Neural cell (in vitro differentiated cells): ENCODE measurements at regions not wholly inside any gene's neighbourhood (a gene's known extent, or its start where the extent isn't known, plus 50 kb on each side); places are given as distances from the start of the nearest gene placed in this dataset.

Experiments used
- H2AFZ ChIP-seq: fragments of 200-600, 300-800 bp; sonication (generic), shearing (Covaris generic); 2 replicates; pipeline ENCODE4 v1.6.0; 2014; ENCODE audit warnings: low read depth, mild to moderate bottlenecking, antibody characterized with exemption, low read length, moderate library complexity
- H3F3A ChIP-seq: fragments of 200-600 bp; shearing (Covaris generic); 2 replicates; pipeline ENCODE4 v1.6.1; 2016; ENCODE audit warnings: mild to moderate bottlenecking, moderate library complexity, mixed read lengths, antibody characterized with exemption, low read length; ENCODE audit not compliant: insufficient read depth, poor library complexity, severe bottlenecking
- H3K27ac ChIP-seq: fragments of 200-600, 300-800 bp; sonication (generic), shearing (Covaris generic); 2 replicates; pipeline ENCODE4 v1.5.1; 2014; ENCODE audit warnings: mild to moderate bottlenecking, low read length, moderate library complexity
- H3K27me3 ChIP-seq: fragments of 300-800, 200-600 bp; sonication (generic), shearing (Covaris generic); 2 replicates; pipeline ENCODE4 v1.6.0; 2014; ENCODE audit warnings: mild to moderate bottlenecking, low read depth, low read length, moderate library complexity; ENCODE audit not compliant: insufficient read depth
- H3K36me3 ChIP-seq: fragments of 300-800, 200-600 bp; sonication (generic), shearing (Covaris generic); 2 replicates; pipeline ENCODE4 v1.5.1; 2014; ENCODE audit warnings: mild to moderate bottlenecking, antibody characterized with exemption, low read length, moderate library complexity; ENCODE audit not compliant: insufficient read depth
- H3K4me2 ChIP-seq: fragments of 300-800, 200-600 bp; sonication (generic), shearing (Covaris generic); 2 replicates; pipeline ENCODE4 v1.6.0; 2014; ENCODE audit warnings: mild to moderate bottlenecking, low read length
- H3K4me3 ChIP-seq: fragments of 300-800, 200-600 bp; sonication (generic), shearing (Covaris generic); 2 replicates; pipeline ENCODE4 v1.5.1; 2014; ENCODE audit warnings: mild to moderate bottlenecking, low read length, moderate library complexity
- H3K79me2 ChIP-seq: fragments of 200-600 bp; shearing (Covaris generic); replicated peaks from 2 replicates; pipeline ENCODE4 v1.6.0; 2014; ENCODE audit warnings: mild to moderate bottlenecking, low read length, moderate library complexity; ENCODE audit not compliant: insufficient read depth
- H3K9ac ChIP-seq: fragments of 300-800, 200-600 bp; sonication (generic), shearing (Covaris generic); 2 replicates; pipeline ENCODE4 v1.6.1; 2016; ENCODE audit warnings: mild to moderate bottlenecking, low read length, mixed read lengths
- H3K9me2 ChIP-seq: fragments of 200-600 bp; shearing (Covaris generic); 2 replicates; pipeline ENCODE4 v1.6.1; 2016; ENCODE audit warnings: mild to moderate bottlenecking, low read length, mixed read lengths; ENCODE audit not compliant: insufficient read depth
- H3K9me3 ChIP-seq: fragments of 200-600, 300-800 bp; sonication (generic), shearing (Covaris generic); 2 replicates; pipeline ENCODE4 v1.6.1; 2016; ENCODE audit warnings: mild to moderate bottlenecking, mixed run types, low read length, moderate library complexity, mixed read lengths
- H4K20me1 ChIP-seq: fragments of 200-600 bp; shearing (Covaris generic); 2 replicates; pipeline ENCODE4 v1.6.1; 2016; ENCODE audit warnings: mild to moderate bottlenecking, mixed run types; ENCODE audit not compliant: insufficient read depth
- EP300 ChIP-seq: fragments of 450-650 bp; conservative IDR thresholded peaks from 2 replicates; pipeline ENCODE4 v1.6.1; 2014; ENCODE audit warnings: antibody characterized with exemption, mild to moderate bottlenecking, moderate library complexity; ENCODE audit not compliant: poor library complexity, severe bottlenecking
- EZH2 ChIP-seq: fragments of 200-600, 300-800 bp; shearing (Covaris generic), sonication (generic); IDR thresholded peaks from 2 replicates; pipeline ENCODE4 v1.6.1; 2014; ENCODE audit warnings: antibody characterized with exemption, low read length, borderline replicate concordance, mild to moderate bottlenecking; ENCODE audit not compliant: insufficient read depth, poor library complexity, severe bottlenecking
- MXI1 ChIP-seq: fragments of 450-650 bp; conservative IDR thresholded peaks from 2 replicates; pipeline ENCODE4 v1.6.1; 2014; ENCODE audit warnings: antibody characterized with exemption, mild to moderate bottlenecking; ENCODE audit not compliant: poor library complexity, severe bottlenecking
- POLR2AphosphoS5 ChIP-seq: IDR thresholded peaks from 2 replicates; pipeline ENCODE4 v1.6.1; 2012
- RAD21 ChIP-seq: fragments of 450-650 bp; conservative IDR thresholded peaks from 2 replicates; pipeline ENCODE4 v1.6.1; 2014; ENCODE audit warnings: antibody characterized with exemption, mild to moderate bottlenecking, moderate library complexity
- SMC3 ChIP-seq: fragments of 450-650 bp; conservative IDR thresholded peaks from 2 replicates; pipeline ENCODE4 v1.6.1; 2014; ENCODE audit warnings: antibody characterized with exemption, mild to moderate bottlenecking, moderate library complexity; ENCODE audit not compliant: poor library complexity
- TAF1 ChIP-seq: IDR thresholded peaks from 2 replicates; pipeline ENCODE4 v1.6.1; 2012; ENCODE audit warnings: low read depth
- TF ChIP-seq, protein P1 (sequence below): IDR thresholded peaks from 2 replicates; pipeline ENCODE4 v1.6.1; 2012; ENCODE audit warnings: borderline replicate concordance
- TF ChIP-seq, protein P2 (sequence below): fragments of 450-650 bp; IDR thresholded peaks from 2 replicates; pipeline ENCODE4 v1.5.1; 2014; ENCODE audit warnings: antibody characterized with exemption, mild to moderate bottlenecking, moderate library complexity; ENCODE audit not compliant: poor library complexity, severe bottlenecking

DNA sequence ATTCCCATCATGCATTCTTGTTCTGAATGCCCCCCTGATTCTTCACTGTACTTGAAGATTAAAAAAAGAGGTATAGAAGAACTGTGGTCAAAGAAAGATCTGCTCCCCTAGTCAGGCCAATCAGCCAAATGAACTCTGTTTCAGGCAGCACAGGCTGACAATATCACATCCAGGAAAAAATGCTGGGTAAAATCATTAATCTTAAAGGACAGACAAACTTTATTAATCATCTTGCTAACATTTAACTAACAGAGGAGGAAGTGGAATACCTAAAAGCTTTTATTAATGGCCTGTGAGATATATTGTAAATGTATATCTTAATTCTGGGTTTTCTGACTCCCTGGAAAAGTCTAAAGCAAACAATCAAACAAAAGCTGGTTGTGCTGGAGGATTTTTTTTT lies 660.5 kb upstream of the PRMT6 start:
- H2AFZ ChIP-seq: no peak overlapping the region
- H3K4me2 ChIP-seq: no peak overlapping the region
- H3K36me3 ChIP-seq: no peaks in the 10 kb centered on the region
- H3K9ac ChIP-seq: no peak overlapping the region
- no peak overlapping the region for H3K27ac ChIP-seq
- TF ChIP-seq SMC3 (no peak), POLR2AphosphoS5 (no peak), EZH2 (no peak), EP300 (no peak), RAD21 (no peak), TAF1 (no peak), MXI1 (no peak)
- TF ChIP-seq, protein P1, sequence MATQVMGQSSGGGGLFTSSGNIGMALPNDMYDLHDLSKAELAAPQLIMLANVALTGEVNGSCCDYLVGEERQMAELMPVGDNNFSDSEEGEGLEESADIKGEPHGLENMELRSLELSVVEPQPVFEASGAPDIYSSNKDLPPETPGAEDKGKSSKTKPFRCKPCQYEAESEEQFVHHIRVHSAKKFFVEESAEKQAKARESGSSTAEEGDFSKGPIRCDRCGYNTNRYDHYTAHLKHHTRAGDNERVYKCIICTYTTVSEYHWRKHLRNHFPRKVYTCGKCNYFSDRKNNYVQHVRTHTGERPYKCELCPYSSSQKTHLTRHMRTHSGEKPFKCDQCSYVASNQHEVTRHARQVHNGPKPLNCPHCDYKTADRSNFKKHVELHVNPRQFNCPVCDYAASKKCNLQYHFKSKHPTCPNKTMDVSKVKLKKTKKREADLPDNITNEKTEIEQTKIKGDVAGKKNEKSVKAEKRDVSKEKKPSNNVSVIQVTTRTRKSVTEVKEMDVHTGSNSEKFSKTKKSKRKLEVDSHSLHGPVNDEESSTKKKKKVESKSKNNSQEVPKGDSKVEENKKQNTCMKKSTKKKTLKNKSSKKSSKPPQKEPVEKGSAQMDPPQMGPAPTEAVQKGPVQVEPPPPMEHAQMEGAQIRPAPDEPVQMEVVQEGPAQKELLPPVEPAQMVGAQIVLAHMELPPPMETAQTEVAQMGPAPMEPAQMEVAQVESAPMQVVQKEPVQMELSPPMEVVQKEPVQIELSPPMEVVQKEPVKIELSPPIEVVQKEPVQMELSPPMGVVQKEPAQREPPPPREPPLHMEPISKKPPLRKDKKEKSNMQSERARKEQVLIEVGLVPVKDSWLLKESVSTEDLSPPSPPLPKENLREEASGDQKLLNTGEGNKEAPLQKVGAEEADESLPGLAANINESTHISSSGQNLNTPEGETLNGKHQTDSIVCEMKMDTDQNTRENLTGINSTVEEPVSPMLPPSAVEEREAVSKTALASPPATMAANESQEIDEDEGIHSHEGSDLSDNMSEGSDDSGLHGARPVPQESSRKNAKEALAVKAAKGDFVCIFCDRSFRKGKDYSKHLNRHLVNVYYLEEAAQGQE: no peak
- TF ChIP-seq, protein P2, sequence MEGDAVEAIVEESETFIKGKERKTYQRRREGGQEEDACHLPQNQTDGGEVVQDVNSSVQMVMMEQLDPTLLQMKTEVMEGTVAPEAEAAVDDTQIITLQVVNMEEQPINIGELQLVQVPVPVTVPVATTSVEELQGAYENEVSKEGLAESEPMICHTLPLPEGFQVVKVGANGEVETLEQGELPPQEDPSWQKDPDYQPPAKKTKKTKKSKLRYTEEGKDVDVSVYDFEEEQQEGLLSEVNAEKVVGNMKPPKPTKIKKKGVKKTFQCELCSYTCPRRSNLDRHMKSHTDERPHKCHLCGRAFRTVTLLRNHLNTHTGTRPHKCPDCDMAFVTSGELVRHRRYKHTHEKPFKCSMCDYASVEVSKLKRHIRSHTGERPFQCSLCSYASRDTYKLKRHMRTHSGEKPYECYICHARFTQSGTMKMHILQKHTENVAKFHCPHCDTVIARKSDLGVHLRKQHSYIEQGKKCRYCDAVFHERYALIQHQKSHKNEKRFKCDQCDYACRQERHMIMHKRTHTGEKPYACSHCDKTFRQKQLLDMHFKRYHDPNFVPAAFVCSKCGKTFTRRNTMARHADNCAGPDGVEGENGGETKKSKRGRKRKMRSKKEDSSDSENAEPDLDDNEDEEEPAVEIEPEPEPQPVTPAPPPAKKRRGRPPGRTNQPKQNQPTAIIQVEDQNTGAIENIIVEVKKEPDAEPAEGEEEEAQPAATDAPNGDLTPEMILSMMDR: no peak
- no peaks in the 10 kb centered on the region for H3K9me2 ChIP-seq
- no peaks in the 10 kb centered on the region for H3K9me3 ChIP-seq
- no peaks in the 10 kb centered on the region for H3F3A ChIP-seq
- no peaks in the 10 kb centered on the region for H4K20me1 ChIP-seq
- H3K27me3 ChIP-seq: no peaks in the 10 kb centered on the region
- no peaks in the 10 kb centered on the region for H3K79me2 ChIP-seq
- H3K4me3 ChIP-seq: no peak overlapping the region

DNA sequence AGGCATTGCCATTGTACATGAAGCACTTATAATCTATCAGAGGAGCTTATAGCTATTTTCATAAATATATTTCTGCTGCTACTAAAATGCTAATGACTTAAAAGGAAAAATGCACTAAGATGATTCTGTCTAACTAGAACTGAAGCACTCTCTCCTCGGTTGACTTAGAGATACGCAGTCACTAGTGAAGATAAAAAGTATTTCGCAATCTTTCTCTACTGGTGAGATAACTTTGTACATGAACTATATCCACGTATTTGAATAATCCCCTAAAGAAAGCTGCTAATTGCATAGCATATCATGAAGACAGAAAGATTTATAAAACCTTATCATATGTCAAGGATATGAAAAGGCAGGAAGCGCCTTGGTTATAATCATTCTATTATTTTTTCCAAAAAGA lies 658.1 kb upstream of the PRMT6 start:
- Histone ChIP-seq H2AFZ (no peak overlapping the region), H3K9ac (no peak overlapping the region), H3K27me3 (no peaks in the 10 kb centered on the region), H3K4me3 (no peak overlapping the region), H4K20me1 (no peaks in the 10 kb centered on the region), H3K9me2 (no peaks in the 10 kb centered on the region), H3F3A (no peaks in the 10 kb centered on the region), H3K36me3 (no peaks in the 10 kb centered on the region), H3K9me3 (no peaks in the 10 kb centered on the region), H3K4me2 (no peak overlapping the region), H3K79me2 (no peaks in the 10 kb centered on the region), H3K27ac (no peak overlapping the region)
- TF ChIP-seq SMC3: no peak
- TF ChIP-seq TAF1: no peak
- no peak for TF ChIP-seq EZH2
- no peak for TF ChIP-seq EP300
- TF ChIP-seq RAD21: no peak
- TF ChIP-seq POLR2AphosphoS5: no peak
- TF ChIP-seq MXI1: no peak
- TF ChIP-seq, protein P1: no peak
